Medulla oblongata (tissue), 1 donor: ENCODE measurements at regions not wholly inside any gene's neighbourhood (a gene's known extent, or its start where the extent isn't known, plus 50 kb on each side); places are given as distances from the start of the nearest gene placed in this dataset.
"Not testable (repeated sequence)": the region's sequence is repeated elsewhere in the genome, so short reads cannot be mapped to it uniquely, and the experiment has no call there.

Experiments used
- DNase-seq: peaks from one replicate; pipeline ENCODE4 v3.0.0-alpha.2; 2015; ENCODE audit errors: extremely low spot score

DNA sequence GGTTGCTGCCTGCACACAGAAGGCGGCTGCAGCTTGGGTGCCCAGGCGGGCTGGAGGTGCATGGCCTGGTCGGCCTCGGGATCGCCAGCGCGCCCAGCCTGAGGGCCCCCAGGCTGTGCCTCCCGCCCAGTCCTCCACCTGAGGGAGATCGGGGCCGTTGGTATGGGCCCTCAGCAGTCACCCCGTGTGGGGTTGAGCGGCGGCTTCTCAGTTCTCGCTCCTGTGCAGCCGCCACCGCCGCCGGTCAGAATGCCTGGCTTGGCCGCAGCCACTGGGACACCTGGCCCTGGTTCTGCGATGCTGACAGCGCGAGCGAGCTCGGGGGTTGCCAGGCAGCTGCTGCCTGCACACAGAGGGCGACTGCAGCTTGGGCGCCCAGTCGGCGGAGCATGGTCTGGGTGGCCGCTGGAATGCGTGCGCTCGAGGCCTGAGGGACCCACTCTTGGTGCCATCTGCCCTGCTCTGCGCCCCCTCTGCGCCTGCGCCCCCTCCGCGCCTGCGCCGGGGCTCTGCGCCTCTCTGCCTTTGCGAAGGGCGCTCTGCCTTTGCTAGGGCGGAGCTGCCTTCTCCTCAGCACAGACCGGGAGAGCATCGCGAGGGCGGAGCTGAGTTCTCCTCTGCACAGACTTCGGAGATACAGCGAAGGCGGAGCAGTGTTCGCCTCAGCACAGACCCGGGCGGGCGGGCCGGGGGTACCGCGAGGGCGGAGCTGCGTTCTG lies 84.6 kb upstream of the ZNG1F start:
- DNase-seq, result peak; percentile 91

GRCh38 chr9:41272879-41273548 lies 83.9 kb upstream of the ZNG1F start:
- peak; percentile 1 for DNase-seq

DNA sequence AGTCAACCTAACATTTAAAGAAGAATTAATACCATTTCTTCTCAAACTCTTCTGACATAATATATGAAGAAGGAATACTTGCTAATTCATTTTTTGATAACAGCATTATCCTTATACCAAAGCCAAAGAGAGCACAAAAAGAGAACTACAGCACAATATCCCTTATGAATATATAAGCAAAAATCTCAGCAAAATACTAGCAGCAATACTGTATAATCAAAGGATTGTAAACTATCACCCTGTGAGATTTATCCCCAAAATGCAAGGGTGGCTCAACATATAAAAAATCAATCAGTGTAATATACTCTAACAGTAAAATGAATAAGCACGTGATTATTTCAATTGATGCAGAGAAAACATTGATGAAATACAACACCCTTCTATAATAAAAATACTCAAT lies 81.9 kb upstream of the ZNG1F start:
- DNase-seq, result not testable (repeated sequence)

GRCh38 chr9:41269471-41269870 lies 80.4 kb upstream of the ZNG1F start:
- peak; percentile 2 for DNase-seq

- DNase-seq, result peak; percentile 17
Measured at GRCh38 chr9:41269054-41269453, 79.9 kb upstream of the ZNG1F start.

GRCh38 chr9:41266602-41267001 lies 77.5 kb upstream of the ZNG1F start:
- peak; percentile 1 for DNase-seq

- not testable (repeated sequence) for DNase-seq
Measured at GRCh38 chr9:41266000-41266399, 76.9 kb upstream of the ZNG1F start.

DNA sequence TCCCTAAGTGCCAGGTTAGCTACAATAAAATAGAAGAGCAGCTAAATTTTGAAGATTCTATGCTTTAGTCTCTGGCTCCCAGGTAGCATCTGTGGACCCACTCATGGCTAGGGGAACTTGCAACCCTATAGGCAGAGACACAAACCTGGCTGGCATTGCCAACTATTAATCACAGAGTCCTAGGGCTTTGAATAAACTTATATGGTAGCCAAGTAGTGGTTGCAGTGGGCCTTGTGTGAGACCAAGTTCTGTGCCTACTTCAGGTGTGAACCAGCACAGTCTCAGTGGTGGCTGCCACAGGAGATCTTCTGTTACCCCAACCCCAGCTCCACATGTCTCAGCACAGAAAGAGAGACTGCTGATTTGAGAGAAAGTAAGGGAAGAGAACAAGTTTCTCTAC lies 62.9 kb upstream of the ZNG1F start:
- DNase-seq, result not testable (repeated sequence)

- not testable (repeated sequence) for DNase-seq
Measured at GRCh38 chr9:41251101-41251500, 62.0 kb upstream of the ZNG1F start.

DNA sequence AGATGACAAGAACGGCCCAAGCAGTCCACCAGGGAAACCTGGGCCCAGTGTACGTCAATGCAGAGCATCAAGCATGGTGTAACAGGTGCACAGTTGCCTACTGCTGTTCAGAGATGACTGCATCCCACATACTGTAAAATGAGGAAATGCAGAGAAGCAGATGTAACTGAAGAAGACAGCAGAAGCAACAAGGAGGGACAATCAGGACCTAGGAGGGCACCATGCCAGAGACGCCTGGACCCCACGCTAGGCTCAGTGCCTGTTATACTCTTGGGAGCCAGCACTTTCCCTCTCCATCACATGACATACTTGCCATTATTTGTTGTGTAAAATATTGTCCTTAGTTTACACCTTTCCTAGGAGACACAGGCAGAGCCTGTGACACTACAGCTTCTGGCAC lies 57.6 kb upstream of the ZNG1F start:
- DNase-seq, result not testable (repeated sequence)
